ES-I3 (cell line): ENCODE measurements at regions not wholly inside any gene's neighbourhood (a gene's known extent, or its start where the extent isn't known, plus 50 kb on each side); places are given as distances from the start of the nearest gene placed in this dataset.

Experiments
- H3K36me3 ChIP-seq: 2 replicates; pipeline ENCODE4 v1.6.1; 2013; ENCODE audit warnings: mild to moderate bottlenecking, low read length, control low read depth, moderate library complexity; ENCODE audit not compliant: insufficient read depth
- H3K4me1 ChIP-seq: 2 replicates; pipeline ENCODE4 v1.6.1; 2013; ENCODE audit warnings: mild to moderate bottlenecking, control low read depth, low read length; ENCODE audit not compliant: insufficient read depth
- H3K9ac ChIP-seq: 2 replicates; pipeline ENCODE4 v1.6.1; 2013; ENCODE audit warnings: low read depth, mild to moderate bottlenecking, low read length, moderate library complexity
- H3K9me3 ChIP-seq: 2 replicates; pipeline ENCODE4 v1.6.1; 2013; ENCODE audit warnings: mild to moderate bottlenecking, low read length, moderate library complexity; ENCODE audit not compliant: control insufficient read depth, insufficient read depth

GRCh38 chr22:48376936-48377712, 1450.5 kb downstream of the BRD1 start:
- no peaks in the 10 kb centered on the region; the same call in 1 of the 2 replicates for H3K4me1 ChIP-seq
- no peak overlapping the region for H3K9ac ChIP-seq
- H3K36me3 ChIP-seq: no peaks in the 10 kb centered on the region
- no peaks in the 10 kb centered on the region for H3K9me3 ChIP-seq

- no peaks in the 10 kb centered on the region for H3K9me3 ChIP-seq
- no peak overlapping the region for H3K9ac ChIP-seq
- no peaks in the 10 kb centered on the region; the same call in 1 of the 2 replicates for H3K4me1 ChIP-seq
- H3K36me3 ChIP-seq: no peaks in the 10 kb centered on the region
Observed at GRCh38 chr22:48376428-48376827, 1451.2 kb downstream of the BRD1 start.

GRCh38 chr22:48373626-48374173, 1454.0 kb downstream of the BRD1 start:
- no peak overlapping the region for H3K9ac ChIP-seq
- H3K4me1 ChIP-seq: peaks cover 15% of the 10 kb centered on the region
- H3K36me3 ChIP-seq: no peaks in the 10 kb centered on the region
- no peaks in the 10 kb centered on the region for H3K9me3 ChIP-seq

GRCh38 chr22:48372390-48372789, 1455.3 kb downstream of the BRD1 start:
- H3K9me3 ChIP-seq: no peaks in the 10 kb centered on the region
- H3K4me1 ChIP-seq: peaks cover 15% of the 10 kb centered on the region
- H3K9ac ChIP-seq: no peak overlapping the region
- H3K36me3 ChIP-seq: no peaks in the 10 kb centered on the region

- no peaks in the 10 kb centered on the region for H3K36me3 ChIP-seq
- no peak overlapping the region for H3K9ac ChIP-seq
- H3K9me3 ChIP-seq: no peaks in the 10 kb centered on the region
- peaks cover 15% of the 10 kb centered on the region for H3K4me1 ChIP-seq
Observed at GRCh38 chr22:48371391-48371790, 1456.3 kb downstream of the BRD1 start.

GRCh38 chr22:48370508-48371325, 1457.0 kb downstream of the BRD1 start:
- H3K9me3 ChIP-seq: no peaks in the 10 kb centered on the region
- no peak overlapping the region for H3K9ac ChIP-seq
- H3K36me3 ChIP-seq: no peaks in the 10 kb centered on the region
- H3K4me1 ChIP-seq: peaks cover 15% of the 10 kb centered on the region

- peaks cover 15% of the 10 kb centered on the region for H3K4me1 ChIP-seq
- no peaks in the 10 kb centered on the region for H3K36me3 ChIP-seq
- H3K9me3 ChIP-seq: no peaks in the 10 kb centered on the region
- no peak overlapping the region for H3K9ac ChIP-seq
Observed at GRCh38 chr22:48369789-48370507, 1457.7 kb downstream of the BRD1 start.

- Histone ChIP-seq H3K9me3 (no peaks in the 10 kb centered on the region), H3K36me3 (no peaks in the 10 kb centered on the region), H3K4me1 (peaks cover 15% of the 10 kb centered on the region), H3K9ac (no peak overlapping the region)
Observed at GRCh38 chr22:48368975-48369525, 1458.6 kb downstream of the BRD1 start.

- Histone ChIP-seq H3K9ac (no peak overlapping the region), H3K36me3 (no peaks in the 10 kb centered on the region), H3K4me1 (peaks cover 15% of the 10 kb centered on the region), H3K9me3 (no peaks in the 10 kb centered on the region)
Observed at GRCh38 chr22:48367731-48368130, 1459.9 kb downstream of the BRD1 start.

GRCh38 chr22:48366591-48366990, 1461.1 kb downstream of the BRD1 start:
- H3K4me1 ChIP-seq: peaks cover 15% of the 10 kb centered on the region

GRCh38 chr22:48366056-48366455, 1461.6 kb downstream of the BRD1 start:
- Histone ChIP-seq H3K9me3 (no peaks in the 10 kb centered on the region), H3K4me1 (peaks cover 15% of the 10 kb centered on the region), H3K36me3 (no peaks in the 10 kb centered on the region), H3K9ac (no peak overlapping the region)

More at GRCh38 chr22:48366591-48366990, 1461.1 kb downstream of the BRD1 start:
- Histone ChIP-seq H3K9me3 (no peaks in the 10 kb centered on the region), H3K9ac (no peak overlapping the region), H3K36me3 (no peaks in the 10 kb centered on the region)

GRCh38 chr22:48365386-48365785, 1462.3 kb downstream of the BRD1 start:
- peaks cover 11% of the 10 kb centered on the region for H3K4me1 ChIP-seq
- H3K9ac ChIP-seq: no peak overlapping the region
- H3K36me3 ChIP-seq: no peaks in the 10 kb centered on the region
- no peaks in the 10 kb centered on the region for H3K9me3 ChIP-seq

- H3K4me1 ChIP-seq: no peaks in the 10 kb centered on the region
- H3K36me3 ChIP-seq: no peaks in the 10 kb centered on the region
- no peaks in the 10 kb centered on the region for H3K9me3 ChIP-seq
- no peak overlapping the region for H3K9ac ChIP-seq
Observed at GRCh38 chr22:48362721-48363404, 1464.8 kb downstream of the BRD1 start.
